ENCODE measurements at regions not wholly inside any gene's neighbourhood (a gene's known extent, or its start where the extent isn't known, plus 50 kb on each side); places are given as distances from the start of the nearest gene placed in this dataset.

DNA sequence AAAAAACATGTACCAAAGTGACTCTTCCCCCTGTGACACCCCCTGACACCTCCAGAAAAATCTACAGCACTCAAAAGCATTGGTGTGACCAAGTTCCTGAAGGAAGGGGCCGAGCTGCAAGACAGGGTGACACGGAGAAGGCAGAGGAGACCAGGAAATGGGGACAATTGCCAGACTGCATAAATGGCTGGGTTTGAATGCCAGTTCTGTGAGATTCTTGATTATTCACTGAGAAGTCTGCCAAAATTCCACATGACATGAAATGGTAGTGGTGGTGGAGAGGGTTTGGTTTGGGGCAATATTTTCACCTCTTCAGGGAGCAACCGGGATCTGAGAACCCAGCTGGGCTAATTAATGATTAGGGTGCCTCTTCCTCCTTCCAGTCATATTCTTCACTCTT lies 178.5 kb downstream of the ARL4C start:
- Histone ChIP-seq H4K20me1 (replicated peaks; ENCODE audit: control insufficient read depth, extremely low read depth, insufficient read depth, low read length) (no peaks in the 10 kb centered on the region), H3K9me1 (replicated peaks; ENCODE audit: control insufficient read depth, extremely low read depth, insufficient read depth, low read length) (no peaks in the 10 kb centered on the region), H3K9ac (replicated peaks; ENCODE audit: extremely low read depth, insufficient read depth, low read length) (no peak overlapping the region), H3K4me1 (ENCODE audit: control insufficient read depth, extremely low read depth, insufficient read depth, low read length) (no peaks in the 10 kb centered on the region), H3K4me2 (ENCODE audit: insufficient read depth, low read length) (no peak overlapping the region), H3K36me3 (ENCODE audit: control insufficient read depth in 2 of 2, extremely low read depth in 1 of 2, insufficient read depth in 2 of 2, low read length in 2 of 2) (no peaks in the 10 kb centered on the region), H3K27me3 (ENCODE audit: control insufficient read depth in 2 of 2, insufficient read depth in 2 of 2, low read length in 2 of 2) (no peaks in the 10 kb centered on the region), H3K9me3 (replicated peaks; ENCODE audit: control insufficient read depth, insufficient read depth, low read length) (no peaks in the 10 kb centered on the region), H3K4me3 (replicated peaks in 1 of 3; ENCODE audit: insufficient read depth in 1 of 3, low read depth in 1 of 3, low read length in 3 of 3) (no peak overlapping the region), H2AFZ (ENCODE audit: low read depth, low read length) (no peak overlapping the region), H3K79me2 (ENCODE audit: control insufficient read depth, insufficient read depth, low read length) (no peaks in the 10 kb centered on the region), H3K27ac (ENCODE audit: insufficient read depth, low read depth, low read length) (no peak overlapping the region)
- no peak for DNase-seq (ENCODE audit: low read depth, low spot score)
- POLR2A ChIA-PET = interaction anchor here (0.7 kb wide), 1 partner anchor 61 kb away, joined by 3 read pairs; no protein-coding TSS in a partner anchor
- no TSS peak for BruUV-seq (replicated peaks)
- TF ChIP-seq, protein P1, sequence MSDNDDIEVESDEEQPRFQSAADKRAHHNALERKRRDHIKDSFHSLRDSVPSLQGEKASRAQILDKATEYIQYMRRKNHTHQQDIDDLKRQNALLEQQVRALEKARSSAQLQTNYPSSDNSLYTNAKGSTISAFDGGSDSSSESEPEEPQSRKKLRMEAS (IDR thresholded peaks at IDR 0.05; ENCODE audit: insufficient read depth, insufficient read length) = no peak
- no peak for TF ChIP-seq POLR2A (IDR thresholded peaks at IDR 0.05; ENCODE audit: low read depth, low read length)
- TF ChIP-seq, protein P2, sequence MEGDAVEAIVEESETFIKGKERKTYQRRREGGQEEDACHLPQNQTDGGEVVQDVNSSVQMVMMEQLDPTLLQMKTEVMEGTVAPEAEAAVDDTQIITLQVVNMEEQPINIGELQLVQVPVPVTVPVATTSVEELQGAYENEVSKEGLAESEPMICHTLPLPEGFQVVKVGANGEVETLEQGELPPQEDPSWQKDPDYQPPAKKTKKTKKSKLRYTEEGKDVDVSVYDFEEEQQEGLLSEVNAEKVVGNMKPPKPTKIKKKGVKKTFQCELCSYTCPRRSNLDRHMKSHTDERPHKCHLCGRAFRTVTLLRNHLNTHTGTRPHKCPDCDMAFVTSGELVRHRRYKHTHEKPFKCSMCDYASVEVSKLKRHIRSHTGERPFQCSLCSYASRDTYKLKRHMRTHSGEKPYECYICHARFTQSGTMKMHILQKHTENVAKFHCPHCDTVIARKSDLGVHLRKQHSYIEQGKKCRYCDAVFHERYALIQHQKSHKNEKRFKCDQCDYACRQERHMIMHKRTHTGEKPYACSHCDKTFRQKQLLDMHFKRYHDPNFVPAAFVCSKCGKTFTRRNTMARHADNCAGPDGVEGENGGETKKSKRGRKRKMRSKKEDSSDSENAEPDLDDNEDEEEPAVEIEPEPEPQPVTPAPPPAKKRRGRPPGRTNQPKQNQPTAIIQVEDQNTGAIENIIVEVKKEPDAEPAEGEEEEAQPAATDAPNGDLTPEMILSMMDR (IDR thresholded peaks at IDR 0.05; ENCODE audit: extremely low read depth in 1 of 2, insufficient read depth in 1 of 2, low read depth in 1 of 2, low read length in 2 of 2) = no peak
- no peak for TF ChIP-seq FOS (IDR thresholded peaks at IDR 0.05; ENCODE audit: borderline replicate concordance, insufficient read depth, low read length)
- no peak for TF ChIP-seq MYC (IDR thresholded peaks at IDR 0.05; ENCODE audit: low read depth, low read length)
- no peak for TF ChIP-seq EZH2 (IDR thresholded peaks at IDR 0.05; ENCODE audit: borderline replicate concordance, low read depth, low read length, severe bottlenecking)
- TF ChIP-seq GATA2 (IDR thresholded peaks at IDR 0.05; ENCODE audit: insufficient read depth, insufficient read length, low read depth, low read length) = no peak
- no peak for TF ChIP-seq JUN (IDR thresholded peaks at IDR 0.05; ENCODE audit: borderline replicate concordance, insufficient read depth, insufficient read length, low read depth)
- no peak for TF ChIP-seq POLR2AphosphoS5 (IDR thresholded peaks at IDR 0.05; ENCODE audit: insufficient read depth, low read depth, low read length)
- intact Hi-C loops (cut with micrococcal nuclease) = no loop called here
- dilution Hi-C loops (cut with MboI; ENCODE audit: extremely low pct_ligation_motif_present, low sequenced_read_pairs) = no loop called here
- FAIRE-seq = no peak
- CTCF ChIA-PET = no interaction called here
